Mesenteric fat pad (tissue), 1 donor: ENCODE measurements at regions not wholly inside any gene's neighbourhood (a gene's known extent, or its start where the extent isn't known, plus 50 kb on each side); places are given as distances from the start of the nearest gene placed in this dataset.
"Not testable (repeated sequence)": the region's sequence is repeated elsewhere in the genome, so short reads cannot be mapped to it uniquely, and the experiment has no call there.

Experiments used
- DNase-seq: peaks from one replicate; pipeline ENCODE4 v3.0.0-alpha.2; 2020; ENCODE audit warnings: low spot score
- donor health status: DM: yes; HTN: yes; CAD: no.

- no peak for DNase-seq
Observed at GRCh38 chr3:105976196-105976595, 107.4 kb upstream of the CBLB start.

DNA sequence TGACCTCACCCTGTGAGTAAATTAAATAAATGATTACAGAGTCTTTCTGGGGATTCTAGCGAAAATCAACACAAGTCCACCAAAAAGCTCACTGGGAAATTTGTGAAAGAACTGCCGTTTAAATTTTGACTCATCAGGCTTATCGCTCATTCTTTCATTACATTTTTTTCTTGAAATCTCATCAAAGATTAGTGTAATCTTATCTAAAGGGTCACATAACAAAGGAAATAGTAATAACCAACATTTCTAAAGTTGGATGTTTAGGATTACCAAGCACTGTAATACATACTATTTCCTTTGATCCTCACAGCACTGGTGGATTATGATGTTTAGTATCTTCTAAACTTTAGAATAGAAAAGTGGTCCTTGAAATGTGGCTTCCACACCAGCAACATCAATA is 111.1 kb upstream of the CBLB start:
- no peak for DNase-seq

GRCh38 chr3:105982207-105982606 is 113.4 kb upstream of the CBLB start:
- no peak for DNase-seq

DNA sequence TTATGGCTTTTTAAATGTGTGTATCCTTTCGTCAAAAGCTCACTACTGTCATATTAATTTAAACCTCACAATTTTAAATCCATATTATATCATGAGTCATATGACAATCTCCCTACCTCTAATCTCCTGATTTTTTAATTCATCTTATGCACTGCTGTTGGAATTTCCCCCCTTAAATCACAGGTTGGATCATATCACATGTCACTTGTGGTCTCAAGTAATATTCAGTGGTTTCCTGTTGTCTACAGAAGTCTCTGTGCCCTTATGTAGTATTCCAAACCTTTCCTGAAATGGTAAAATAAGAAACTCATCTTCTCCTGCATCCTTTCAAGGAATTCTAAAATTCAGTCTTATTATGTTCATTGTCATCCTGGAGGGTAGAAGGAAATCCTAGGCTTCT is 116.0 kb upstream of the CBLB start:
- no peak for DNase-seq

DNA sequence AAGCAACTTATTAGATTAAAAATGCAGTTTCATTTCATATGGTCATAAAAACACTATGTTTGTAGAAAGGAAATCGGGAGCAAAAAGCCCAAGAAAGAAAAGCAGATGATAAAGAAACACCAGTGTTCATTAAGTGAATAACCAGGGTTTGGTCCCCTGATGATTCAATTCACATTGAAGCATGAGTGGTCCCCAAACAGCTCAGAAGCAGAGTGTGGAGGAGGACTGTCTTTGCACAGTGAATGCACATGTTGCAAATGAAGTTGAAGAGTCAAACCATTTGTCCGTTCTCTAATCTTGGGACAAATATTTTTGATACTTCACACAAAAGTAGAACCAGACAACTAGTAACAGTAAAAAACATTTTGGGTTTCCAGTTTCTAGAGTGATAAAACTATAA is 117.5 kb upstream of the CBLB start:
- not testable (repeated sequence) for DNase-seq

DNA sequence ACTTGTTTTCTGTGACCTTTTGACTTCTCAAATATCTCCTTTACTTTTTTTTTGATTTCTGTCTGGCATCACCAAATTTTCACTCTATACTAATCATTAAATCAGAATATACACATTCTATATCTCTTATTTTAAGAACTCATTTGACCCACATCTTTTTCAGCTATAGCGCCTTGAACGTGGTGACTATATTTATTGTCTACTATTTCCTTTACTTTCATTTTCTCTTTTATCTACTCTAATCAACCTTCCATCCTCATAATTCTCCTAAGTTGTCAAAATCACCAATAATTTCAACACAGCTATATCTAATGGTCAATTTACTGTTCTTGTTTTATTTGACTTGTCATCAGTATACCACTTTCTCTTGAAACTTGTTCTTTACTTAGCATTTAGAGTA is 119.0 kb upstream of the CBLB start:
- DNase-seq: no peak

GRCh38 chr3:105988540-105989212 is 119.9 kb upstream of the CBLB start:
- no peak for DNase-seq

DNA sequence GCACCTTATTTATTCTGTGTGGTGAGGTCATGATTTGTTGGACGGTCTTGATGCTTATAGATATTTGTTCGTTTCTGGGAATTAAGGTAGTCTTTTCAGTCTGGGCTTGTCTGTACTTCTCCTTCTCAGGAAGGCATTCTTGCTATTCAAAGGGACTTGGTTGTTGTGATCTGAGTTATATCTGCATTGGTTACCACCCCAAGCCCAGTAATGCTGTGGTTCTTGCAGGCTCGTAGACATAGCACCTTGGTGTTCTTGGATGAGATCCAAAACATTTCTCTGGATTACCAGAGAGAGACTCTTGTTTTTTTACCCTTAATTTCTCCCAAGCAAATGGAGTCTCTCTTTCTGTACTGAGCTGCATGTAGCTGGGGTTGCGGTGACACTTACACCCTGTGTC is 128.0 kb upstream of the CBLB start:
- DNase-seq: no peak

- DNase-seq: no peak
Observed at GRCh38 chr3:105997466-105997799, 128.6 kb upstream of the CBLB start.

DNA sequence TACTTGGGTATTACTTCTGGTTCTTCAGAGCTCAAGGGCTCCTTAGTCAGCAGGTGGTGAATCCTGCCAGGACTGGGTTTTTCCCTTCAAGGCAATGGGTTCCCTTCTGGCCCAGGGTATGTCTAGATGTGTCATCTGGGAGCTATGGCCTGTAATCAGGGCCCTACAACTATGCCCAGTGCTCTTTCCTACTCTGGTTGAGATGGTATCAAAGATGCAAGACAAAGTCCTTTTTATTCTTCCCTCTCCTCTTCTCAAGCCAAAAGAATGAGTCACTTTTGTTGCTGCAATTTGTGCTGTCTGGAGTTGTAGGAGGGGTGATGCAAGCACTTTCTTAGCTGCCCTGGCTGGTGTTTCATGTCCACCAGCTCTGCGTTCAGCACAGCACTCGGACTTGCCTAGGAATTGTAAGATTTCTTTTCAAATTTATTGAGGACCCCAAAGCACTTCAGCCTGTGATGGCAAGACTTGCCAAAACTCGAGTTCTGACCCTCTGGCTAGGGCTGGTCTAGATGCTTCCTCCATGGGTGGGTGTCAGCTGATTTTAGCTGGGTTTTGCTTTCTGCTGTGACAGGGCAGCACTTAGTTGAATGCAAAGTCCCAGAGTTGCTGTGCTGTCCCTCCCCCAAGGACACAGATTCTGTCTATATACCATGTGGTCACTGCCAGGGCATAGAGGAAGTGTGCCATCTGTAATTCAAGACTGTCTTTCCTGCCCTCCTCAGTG is 129.2 kb upstream of the CBLB start:
- no peak for DNase-seq

DNA sequence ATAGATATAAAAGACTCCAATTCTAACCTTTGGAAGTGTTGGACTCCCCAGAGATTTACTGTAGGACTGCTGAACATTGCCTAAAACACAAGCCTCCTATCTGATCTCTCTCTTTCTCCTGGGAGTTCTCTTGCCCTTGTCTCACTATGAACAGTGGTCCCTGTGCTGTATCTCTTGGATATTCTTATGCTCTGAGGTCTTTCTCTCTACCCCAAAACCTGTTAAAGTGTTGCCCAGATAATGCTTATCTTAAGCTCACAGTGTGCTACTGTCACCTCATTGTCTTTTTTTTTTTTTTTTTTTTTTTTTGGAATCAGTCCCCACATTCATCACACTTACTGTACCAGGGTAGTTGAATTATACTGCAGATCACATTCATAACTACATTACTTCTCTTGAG is 131.0 kb upstream of the CBLB start:
- DNase-seq: no peak

- no peak for DNase-seq
Observed at GRCh38 chr3:106001923-106002322, 133.1 kb upstream of the CBLB start.

- no peak for DNase-seq
Observed at GRCh38 chr3:106004137-106004681, 135.4 kb upstream of the CBLB start.

DNA sequence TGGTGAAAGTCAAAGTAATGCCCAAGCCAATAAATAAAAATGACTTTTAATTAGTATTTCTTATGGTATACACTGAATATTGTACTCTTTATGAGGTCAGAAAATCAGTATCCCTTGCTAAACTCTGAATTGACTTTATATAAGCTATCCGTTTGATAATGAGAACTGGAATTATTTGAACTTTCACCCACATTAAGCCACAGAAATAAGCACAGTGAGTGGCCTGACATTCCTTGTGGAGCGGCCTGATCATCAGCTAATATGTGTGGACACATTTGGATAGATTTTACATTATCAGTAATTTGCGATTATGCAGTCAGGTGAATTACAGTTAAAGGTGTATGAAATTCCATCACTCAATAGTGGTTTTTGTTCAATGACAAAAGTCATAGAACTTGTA is 136.0 kb upstream of the CBLB start:
- no peak for DNase-seq

- no peak for DNase-seq
Observed at GRCh38 chr3:106006001-106006400, 137.2 kb upstream of the CBLB start.

DNA sequence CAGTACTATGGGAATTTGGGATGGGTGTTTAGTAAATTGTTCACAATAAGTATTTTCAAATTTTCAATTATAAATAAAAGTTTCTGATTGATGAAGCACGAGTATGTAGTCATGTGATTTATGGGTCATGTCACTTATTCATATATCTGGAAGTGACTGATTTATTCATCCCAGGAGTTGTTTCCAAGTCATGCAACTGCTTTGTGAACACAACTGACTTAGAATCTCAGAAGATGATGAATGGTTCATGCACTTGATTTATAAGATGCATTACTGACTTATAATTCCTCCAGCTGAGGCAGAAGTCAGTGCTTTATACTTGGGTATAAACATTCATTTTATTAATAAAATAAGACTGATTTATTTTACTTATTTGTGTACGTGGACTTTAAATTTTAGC is 137.8 kb upstream of the CBLB start:
- no peak for DNase-seq

DNA sequence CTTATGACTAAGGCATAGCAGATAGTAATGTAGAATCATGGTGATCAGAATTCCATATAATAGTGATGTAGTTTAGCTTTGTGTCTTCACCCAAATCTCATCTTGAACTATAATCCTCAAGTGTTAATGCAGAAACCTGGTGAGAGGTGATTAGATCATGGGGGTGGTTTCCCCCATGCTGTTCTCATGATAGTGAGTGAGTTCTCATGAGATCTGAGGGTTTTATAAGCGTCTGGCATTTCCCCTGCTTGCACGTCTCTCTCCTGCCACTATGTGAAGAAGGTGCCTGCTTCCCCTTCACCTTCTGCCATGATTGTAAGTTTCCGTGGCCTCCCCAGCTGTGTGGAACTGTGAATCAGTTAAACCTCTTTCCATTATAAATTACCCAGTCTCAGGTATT is 138.7 kb upstream of the CBLB start:
- DNase-seq: no peak

DNA sequence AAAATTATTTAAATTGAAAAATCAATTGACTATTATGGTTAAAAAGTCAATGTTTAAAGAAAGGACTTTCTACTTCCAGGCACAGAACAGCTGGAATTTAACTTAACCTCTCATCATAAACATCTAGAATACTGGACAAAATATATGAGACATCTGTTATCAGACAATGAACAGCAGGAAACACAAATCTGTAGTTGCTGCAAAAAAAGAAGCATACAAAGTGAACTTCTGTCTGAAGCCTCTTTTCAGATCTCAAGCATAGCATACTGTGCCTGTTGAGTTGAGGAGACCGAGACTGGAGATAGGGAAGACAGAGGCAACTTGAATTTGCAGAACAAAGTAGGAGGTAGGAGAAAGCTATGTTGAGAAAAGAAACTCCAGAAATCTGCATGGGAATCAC is 140.0 kb upstream of the CBLB start:
- DNase-seq: no peak

DNA sequence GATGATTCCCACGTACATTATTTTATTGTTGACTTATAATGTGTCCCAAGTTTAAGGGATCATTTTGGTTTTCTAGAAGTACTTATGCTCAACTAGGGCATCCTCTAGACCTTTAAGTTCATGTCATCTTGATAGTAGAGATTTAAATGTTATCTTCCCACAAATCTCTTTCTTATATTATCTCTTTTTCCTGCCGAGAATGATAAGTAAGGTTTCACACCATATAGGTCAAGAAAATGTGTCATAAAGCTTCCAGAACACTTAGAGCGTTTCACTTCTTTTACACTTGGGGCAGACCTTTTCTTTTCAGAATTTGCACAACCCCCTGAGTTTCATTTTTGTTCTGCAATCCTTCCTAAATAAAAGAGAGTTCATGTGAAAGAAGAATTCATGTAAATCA is 142.0 kb upstream of the CBLB start:
- DNase-seq: no peak

- no peak for DNase-seq
Observed at GRCh38 chr3:106013971-106014370, 145.2 kb upstream of the CBLB start.

DNA sequence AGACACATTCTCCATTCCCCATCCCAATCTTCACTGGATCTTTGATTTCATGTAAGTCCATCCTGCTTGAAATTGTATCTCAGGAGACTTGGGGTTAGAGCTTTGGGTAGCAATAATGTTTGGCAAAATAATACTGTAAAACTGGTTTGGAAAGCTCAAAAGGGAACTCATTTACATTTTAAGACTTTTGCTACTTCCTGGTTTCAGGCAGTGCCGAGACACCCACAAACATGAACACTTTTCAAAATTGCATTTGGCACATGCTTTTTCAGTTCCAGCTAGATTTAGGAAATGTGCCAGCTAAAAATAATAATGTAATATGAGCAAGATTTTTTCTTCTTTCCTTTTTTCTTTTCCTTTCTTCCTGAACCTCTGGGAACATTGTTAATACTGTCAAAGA is 145.7 kb upstream of the CBLB start:
- DNase-seq: no peak

DNA sequence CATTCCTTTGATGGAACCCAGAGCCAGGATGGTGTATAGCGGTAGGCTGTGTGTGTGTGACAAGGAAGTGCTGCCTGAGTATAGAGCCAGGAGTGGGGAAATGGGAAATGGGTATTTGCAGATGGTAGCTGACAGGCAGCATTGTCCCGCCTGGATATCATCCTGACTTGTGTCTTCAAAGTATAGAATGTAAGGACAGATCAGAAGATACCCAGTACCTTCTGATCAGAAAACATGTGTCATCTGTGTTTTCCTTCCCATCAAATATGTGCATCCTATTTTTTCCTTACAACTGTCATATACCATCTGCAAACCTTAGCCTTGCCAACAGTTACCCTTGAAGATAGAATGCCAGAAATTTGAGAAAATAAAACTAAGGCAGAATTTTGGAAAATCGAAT is 146.2 kb upstream of the CBLB start:
- no peak for DNase-seq

- no peak for DNase-seq
Observed at GRCh38 chr3:106018102-106018501, 149.3 kb upstream of the CBLB start.
